ENCODE measurements at regions not wholly inside any gene's neighbourhood (a gene's known extent, or its start where the extent isn't known, plus 50 kb on each side); places are given as distances from the start of the nearest gene placed in this dataset.
"Not testable (repeated sequence)": the region's sequence is repeated elsewhere in the genome, so short reads cannot be mapped to it uniquely, and the experiment has no call there.

DNA sequence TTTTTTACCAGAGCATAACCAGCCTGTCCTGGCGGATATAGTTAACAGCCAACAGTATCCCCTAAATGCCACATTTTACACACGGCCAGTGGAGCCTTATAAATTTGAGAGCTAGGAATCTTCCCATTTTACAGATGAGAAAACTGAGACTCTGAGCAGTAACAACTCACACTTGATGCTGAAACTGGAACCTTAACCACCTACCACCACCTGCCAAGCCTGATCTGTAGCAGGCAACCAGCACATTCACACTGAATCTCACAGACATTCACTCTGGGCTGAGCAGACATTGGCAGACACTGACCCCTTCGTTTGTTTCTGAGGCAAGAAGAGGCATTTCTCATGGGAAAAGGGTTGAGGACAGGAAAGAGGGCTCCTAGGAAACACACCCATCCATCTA is 178.2 kb downstream of the BCL2L11 start:
- H3K4ac ChIP-seq (ENCODE audit: low read depth, low read length); H3K4me1 Mint-ChIP-seq; H3K36me3 Mint-ChIP-seq (ENCODE audit: insufficient read depth in 1 of 3, low read depth in 3 of 3); H3K27me3 Mint-ChIP-seq (ENCODE audit: low read depth); H3K23ac ChIP-seq (ENCODE audit: insufficient read length, low read depth, low read length); H3K23me2 ChIP-seq (ENCODE audit: insufficient read length, low read depth, low read length, poor library complexity, severe bottlenecking); H3K27me3 ChIP-seq (ENCODE audit: insufficient read depth, low read length); H3K27ac ChIP-seq (ENCODE audit: insufficient read length, low read depth, low read length); DNase-seq; H3K56ac ChIP-seq (ENCODE audit: insufficient read length, low read depth, low read length); H3K4me2 ChIP-seq (ENCODE audit: insufficient read depth, insufficient read length, low read length); H4K8ac ChIP-seq (replicated peaks; ENCODE audit: insufficient read length, low read depth, low read length); H2AK5ac ChIP-seq (ENCODE audit: insufficient read length, low read length); H3T11ph ChIP-seq (ENCODE audit: low read length); H3K27ac Mint-ChIP-seq; H3K4me1 ChIP-seq (ENCODE audit: insufficient read depth, low read length); H2BK20ac ChIP-seq (ENCODE audit: low read depth, low read length, poor library complexity, severe bottlenecking); H3K18ac ChIP-seq (ENCODE audit: insufficient read length, low read depth, low read length); H4K20me1 ChIP-seq (ENCODE audit: control insufficient read depth, insufficient read depth, insufficient read length); H3K79me2 ChIP-seq (ENCODE audit: insufficient read depth, low read length); H3K14ac ChIP-seq (ENCODE audit: insufficient read depth, low read length); H4K5ac ChIP-seq (ENCODE audit: insufficient read length, low read depth, low read length); H2BK5ac ChIP-seq (ENCODE audit: insufficient read length, low read length); H3K79me1 ChIP-seq (ENCODE audit: insufficient read depth, low read depth, low read length, poor library complexity, severe bottlenecking); H3K4me3 Mint-ChIP-seq; H3K9ac ChIP-seq (ENCODE audit: extremely low read depth, insufficient read length, low read length); H3K9me3 ChIP-seq (ENCODE audit: control insufficient read depth, low read depth, low read length); H2BK120ac ChIP-seq (ENCODE audit: low read depth, low read length, poor library complexity, severe bottlenecking); H2BK15ac ChIP-seq (ENCODE audit: low read depth, low read length); H4K91ac ChIP-seq (ENCODE audit: insufficient read length, low read depth, low read length); H2BK12ac ChIP-seq (ENCODE audit: insufficient read length, low read depth, low read length); H3K9me3 Mint-ChIP-seq; H2AFZ ChIP-seq (ENCODE audit: low read length): not testable (repeated sequence)
- WGBS (ENCODE audit: extremely low coverage, insufficient read length, low lambda C conversion rate), result no CpG with 5 or more reads among the region's 3 CpGs

DNA sequence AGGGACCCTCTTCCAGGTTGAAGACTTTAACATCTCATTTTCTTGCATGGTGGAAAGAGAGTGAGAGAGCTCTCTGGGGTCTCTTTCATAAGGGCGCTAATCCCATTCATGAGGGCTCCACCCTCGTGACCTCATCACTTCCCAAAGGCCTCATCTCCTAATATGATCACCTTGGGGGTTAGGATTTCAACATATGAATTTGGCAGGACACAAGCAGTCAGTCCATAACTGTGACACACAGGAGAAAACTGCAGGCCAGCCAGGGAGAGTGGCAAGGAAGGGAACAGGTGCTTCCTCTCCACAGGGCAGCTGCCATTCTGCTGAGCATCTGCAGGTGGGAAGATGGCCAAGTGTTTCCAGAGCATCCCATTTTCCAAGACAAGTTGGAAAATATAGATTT is 178.9 kb downstream of the BCL2L11 start:
- not testable (repeated sequence) for H3K9me3 ChIP-seq (ENCODE audit: control insufficient read depth, low read depth, low read length); H3K23me2 ChIP-seq (ENCODE audit: insufficient read length, low read depth, low read length, poor library complexity, severe bottlenecking); H2AFZ ChIP-seq (ENCODE audit: low read length); H3K23ac ChIP-seq (ENCODE audit: insufficient read length, low read depth, low read length); H4K8ac ChIP-seq (replicated peaks; ENCODE audit: insufficient read length, low read depth, low read length); H3K14ac ChIP-seq (ENCODE audit: insufficient read depth, low read length); H3T11ph ChIP-seq (ENCODE audit: low read length); H4K20me1 ChIP-seq (ENCODE audit: control insufficient read depth, insufficient read depth, insufficient read length); H3K4ac ChIP-seq (ENCODE audit: low read depth, low read length); H2BK20ac ChIP-seq (ENCODE audit: low read depth, low read length, poor library complexity, severe bottlenecking); H3K4me1 Mint-ChIP-seq; H3K56ac ChIP-seq (ENCODE audit: insufficient read length, low read depth, low read length); H2BK120ac ChIP-seq (ENCODE audit: low read depth, low read length, poor library complexity, severe bottlenecking); H3K79me2 ChIP-seq (ENCODE audit: insufficient read depth, low read length); H2BK12ac ChIP-seq (ENCODE audit: insufficient read length, low read depth, low read length); H2BK15ac ChIP-seq (ENCODE audit: low read depth, low read length); DNase-seq; H2BK5ac ChIP-seq (ENCODE audit: insufficient read length, low read length); H2AK5ac ChIP-seq (ENCODE audit: insufficient read length, low read length); H3K4me3 Mint-ChIP-seq; H4K5ac ChIP-seq (ENCODE audit: insufficient read length, low read depth, low read length); H3K4me1 ChIP-seq (ENCODE audit: insufficient read depth, low read length); H3K79me1 ChIP-seq (ENCODE audit: insufficient read depth, low read depth, low read length, poor library complexity, severe bottlenecking); H3K27ac Mint-ChIP-seq; H4K91ac ChIP-seq (ENCODE audit: insufficient read length, low read depth, low read length); H3K9ac ChIP-seq (ENCODE audit: extremely low read depth, insufficient read length, low read length); H3K27ac ChIP-seq (ENCODE audit: insufficient read length, low read depth, low read length); H3K18ac ChIP-seq (ENCODE audit: insufficient read length, low read depth, low read length); H3K9me3 Mint-ChIP-seq; H3K27me3 ChIP-seq (ENCODE audit: insufficient read depth, low read length); H3K36me3 Mint-ChIP-seq (ENCODE audit: insufficient read depth in 1 of 3, low read depth in 3 of 3); H3K27me3 Mint-ChIP-seq (ENCODE audit: low read depth); H3K4me2 ChIP-seq (ENCODE audit: insufficient read depth, insufficient read length, low read length)
- WGBS (ENCODE audit: extremely low coverage, insufficient read length, low lambda C conversion rate), result no CpG with 5 or more reads among the region's 2 CpGs

DNA sequence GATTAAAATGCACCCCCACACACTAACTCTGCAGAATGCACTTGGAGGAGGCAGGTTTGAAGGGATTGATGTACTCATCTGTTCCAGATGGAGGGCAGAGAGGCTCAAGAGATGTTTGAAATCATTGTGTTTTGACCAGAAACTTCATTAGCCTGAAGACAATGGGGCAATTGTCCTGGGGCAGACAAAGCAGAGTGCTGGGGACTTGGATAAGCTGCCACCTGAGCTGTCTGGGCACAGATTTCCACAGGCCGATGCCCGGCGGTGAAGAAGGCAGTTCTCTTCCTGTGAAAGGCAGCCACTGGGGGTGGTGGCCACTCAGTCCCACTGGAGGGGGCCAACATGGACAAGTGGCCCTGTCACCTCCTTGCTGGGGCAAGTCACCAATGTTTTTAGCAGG is 181.0 kb downstream of the BCL2L11 start:
- not testable (repeated sequence) for H2AFZ ChIP-seq (ENCODE audit: low read length); H3K9me3 ChIP-seq (ENCODE audit: control insufficient read depth, low read depth, low read length); H3K27ac Mint-ChIP-seq; H4K5ac ChIP-seq (ENCODE audit: insufficient read length, low read depth, low read length); H3K9me3 Mint-ChIP-seq; H3K23ac ChIP-seq (ENCODE audit: insufficient read length, low read depth, low read length); H3K79me1 ChIP-seq (ENCODE audit: insufficient read depth, low read depth, low read length, poor library complexity, severe bottlenecking); H3K4me1 Mint-ChIP-seq; H3K27me3 Mint-ChIP-seq (ENCODE audit: low read depth); H3K27me3 ChIP-seq (ENCODE audit: insufficient read depth, low read length); H4K20me1 ChIP-seq (ENCODE audit: control insufficient read depth, insufficient read depth, insufficient read length); H4K91ac ChIP-seq (ENCODE audit: insufficient read length, low read depth, low read length); H3K4me3 Mint-ChIP-seq; H3K79me2 ChIP-seq (ENCODE audit: insufficient read depth, low read length); H3K4me2 ChIP-seq (ENCODE audit: insufficient read depth, insufficient read length, low read length); H3K9ac ChIP-seq (ENCODE audit: extremely low read depth, insufficient read length, low read length); H3K4me1 ChIP-seq (ENCODE audit: insufficient read depth, low read length); H3K36me3 Mint-ChIP-seq (ENCODE audit: insufficient read depth in 1 of 3, low read depth in 3 of 3); H2BK120ac ChIP-seq (ENCODE audit: low read depth, low read length, poor library complexity, severe bottlenecking); H3K56ac ChIP-seq (ENCODE audit: insufficient read length, low read depth, low read length); H2AK5ac ChIP-seq (ENCODE audit: insufficient read length, low read length); H2BK20ac ChIP-seq (ENCODE audit: low read depth, low read length, poor library complexity, severe bottlenecking); H3T11ph ChIP-seq (ENCODE audit: low read length); H2BK15ac ChIP-seq (ENCODE audit: low read depth, low read length); H3K4ac ChIP-seq (ENCODE audit: low read depth, low read length); H3K18ac ChIP-seq (ENCODE audit: insufficient read length, low read depth, low read length); H4K8ac ChIP-seq (replicated peaks; ENCODE audit: insufficient read length, low read depth, low read length); H3K23me2 ChIP-seq (ENCODE audit: insufficient read length, low read depth, low read length, poor library complexity, severe bottlenecking); H2BK12ac ChIP-seq (ENCODE audit: insufficient read length, low read depth, low read length); H3K14ac ChIP-seq (ENCODE audit: insufficient read depth, low read length); DNase-seq; H2BK5ac ChIP-seq (ENCODE audit: insufficient read length, low read length); H3K27ac ChIP-seq (ENCODE audit: insufficient read length, low read depth, low read length)
- no CpG with 5 or more reads among the region's 3 CpGs for WGBS (ENCODE audit: extremely low coverage, insufficient read length, low lambda C conversion rate)

Measured in H9 (cell line).